Left colon (tissue), 2 donors: ENCODE measurements at regions not wholly inside any gene's neighbourhood (a gene's known extent, or its start where the extent isn't known, plus 50 kb on each side); places are given as distances from the start of the nearest gene placed in this dataset.
A peak's percentile ranks its signal among the peaks of the same experiment; 100 is the strongest.

Experiments used
- ATAC-seq: fragments of 200-7000 bp; cut with Tn5 transposase; one replicate; pipeline ENCODE4 v1.9.1; 2020; ENCODE audit warnings: mild to moderate bottlenecking, moderate library complexity
- DNase-seq, 2 donors: peaks; one replicate each; pipeline ENCODE4 v3.0.0-alpha.2; 2020
- intact Hi-C, 2 donors: fragments of 100-400 bp; cut with DNase I in 1 of 2; cut with micrococcal nuclease in 1 of 2; formaldehyde crosslinking; loops; one replicate each; pipeline versions ENCODE4 v1.11.2 to v1.14.0; 2022; cut with DNase I, micrococcal nuclease
- donor health status: DM: no; HTN: no; CAD: no.
- donor health status: DM: yes; HTN: yes; CAD: no.

DNA sequence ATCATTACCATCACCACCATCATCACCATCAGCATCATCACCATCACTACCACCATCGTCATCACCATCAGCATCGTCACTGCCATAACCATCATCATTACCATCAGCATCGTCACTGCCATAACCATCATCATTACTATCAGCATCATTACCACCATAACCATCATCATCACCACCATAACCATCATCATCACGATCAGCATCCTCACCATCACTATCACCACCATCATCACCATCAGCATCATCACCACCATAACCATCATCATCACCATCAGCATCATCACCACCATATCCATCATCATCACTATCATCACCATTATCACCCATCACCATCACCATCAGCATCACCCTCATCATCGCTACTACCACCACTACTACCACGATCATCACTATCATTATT lies 493.9 kb upstream of the TBX3 start:
- intact Hi-C loops, result no loop called here
- ATAC-seq (no peak), DNase-seq (no peak)

DNA sequence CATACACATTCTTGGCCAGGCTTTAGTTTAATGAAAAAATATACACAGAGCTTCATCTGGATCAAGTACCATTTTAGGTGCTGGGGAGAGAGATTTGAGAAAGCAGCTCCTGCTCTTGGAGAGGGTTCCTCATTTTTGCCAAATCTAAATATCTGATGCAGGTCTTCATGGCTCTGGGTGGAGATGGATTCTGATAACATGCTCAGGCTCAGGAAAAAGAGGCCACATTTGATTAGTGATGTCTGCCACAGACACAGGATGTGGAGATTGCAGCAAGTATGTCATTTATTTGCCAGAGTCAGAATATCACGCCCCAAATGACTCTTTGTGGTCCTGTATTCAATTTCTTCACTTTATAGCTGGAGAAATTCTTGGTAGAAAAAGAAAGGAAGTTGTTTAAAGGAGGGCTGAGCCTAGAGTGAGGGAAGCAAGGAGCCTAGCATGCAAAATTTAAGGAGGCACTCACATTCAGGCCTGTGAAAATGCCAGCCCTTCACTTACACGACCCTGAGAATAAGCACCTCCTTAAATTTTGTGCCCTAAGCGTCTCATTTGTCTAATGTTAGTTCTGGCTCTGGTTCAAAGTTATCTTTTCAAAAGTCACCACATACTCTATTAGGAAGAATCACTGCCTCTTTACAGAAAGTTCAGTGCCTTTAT lies 492.9 kb upstream of the TBX3 start:
- ATAC-seq (no peak), DNase-seq (no peak)
- intact Hi-C loops, result no loop called here

DNA sequence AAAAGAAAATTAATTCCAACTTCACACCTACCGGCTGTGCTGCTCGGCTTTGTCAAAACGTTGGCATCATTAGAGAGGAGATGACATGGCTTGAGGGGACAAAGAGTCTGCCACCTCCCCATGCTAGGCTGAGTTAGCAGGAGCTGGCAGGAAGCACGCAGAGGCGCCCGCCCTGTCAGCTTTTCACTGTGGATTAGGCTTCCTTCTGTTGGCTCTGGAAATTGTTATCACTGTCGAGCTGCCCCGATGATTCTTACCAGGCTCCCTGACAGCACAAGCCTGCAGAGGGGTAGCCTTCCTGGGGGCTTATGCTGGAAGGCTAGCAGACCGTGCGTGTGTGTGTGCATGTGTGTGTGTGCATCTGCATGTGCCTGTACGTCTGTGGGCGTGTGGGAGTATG lies 490.9 kb upstream of the TBX3 start:
- ATAC-seq (no peak), DNase-seq (no peak)
- intact Hi-C loops, result no loop called here

DNA sequence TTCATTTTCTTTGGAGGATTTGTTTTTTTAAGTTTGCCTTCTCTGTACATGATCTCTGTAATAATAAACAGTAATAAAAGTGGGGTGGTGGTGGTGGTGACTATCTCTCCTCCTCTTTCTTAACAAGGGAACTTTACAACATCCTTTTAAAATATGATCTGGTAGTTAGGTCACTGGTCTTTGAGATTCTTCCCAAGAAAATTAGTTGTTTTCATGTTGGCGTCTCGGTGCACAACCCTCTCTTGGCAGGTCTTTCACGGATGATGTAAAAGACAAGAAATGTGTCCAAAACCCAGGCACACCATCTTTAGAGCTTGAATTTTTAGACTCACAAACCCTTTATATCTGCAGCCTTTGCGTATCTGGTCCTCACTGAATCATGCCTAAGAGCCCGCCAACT lies 488.5 kb upstream of the TBX3 start:
- ATAC-seq, result no peak
- intact Hi-C loops, result no loop called here

DNA sequence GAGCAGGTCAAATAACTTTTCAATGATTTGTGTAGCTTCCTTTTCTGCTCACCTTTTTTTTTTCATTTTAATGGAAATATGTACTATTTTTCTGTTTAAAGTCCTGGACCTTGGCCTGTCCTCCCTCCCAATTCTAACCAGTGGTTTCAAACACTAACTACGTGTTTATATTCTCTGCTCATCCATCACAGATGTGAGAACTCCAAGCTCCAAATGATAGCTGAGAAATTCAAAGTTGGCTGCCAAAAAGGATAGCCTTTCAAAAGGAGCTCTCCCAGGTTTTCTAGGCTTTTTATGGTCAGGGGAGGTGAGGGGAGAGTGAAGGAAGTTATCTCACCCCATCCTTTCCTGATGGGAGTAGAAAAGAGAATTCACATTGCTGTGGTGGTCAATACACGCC lies 486.0 kb upstream of the TBX3 start:
- ATAC-seq, result no peak
- intact Hi-C loops, result no loop called here
- DNase-seq, result no peak

More for the DNA sequence above, 488.5 kb upstream of the TBX3 start:
- DNase-seq, result no peak

DNA sequence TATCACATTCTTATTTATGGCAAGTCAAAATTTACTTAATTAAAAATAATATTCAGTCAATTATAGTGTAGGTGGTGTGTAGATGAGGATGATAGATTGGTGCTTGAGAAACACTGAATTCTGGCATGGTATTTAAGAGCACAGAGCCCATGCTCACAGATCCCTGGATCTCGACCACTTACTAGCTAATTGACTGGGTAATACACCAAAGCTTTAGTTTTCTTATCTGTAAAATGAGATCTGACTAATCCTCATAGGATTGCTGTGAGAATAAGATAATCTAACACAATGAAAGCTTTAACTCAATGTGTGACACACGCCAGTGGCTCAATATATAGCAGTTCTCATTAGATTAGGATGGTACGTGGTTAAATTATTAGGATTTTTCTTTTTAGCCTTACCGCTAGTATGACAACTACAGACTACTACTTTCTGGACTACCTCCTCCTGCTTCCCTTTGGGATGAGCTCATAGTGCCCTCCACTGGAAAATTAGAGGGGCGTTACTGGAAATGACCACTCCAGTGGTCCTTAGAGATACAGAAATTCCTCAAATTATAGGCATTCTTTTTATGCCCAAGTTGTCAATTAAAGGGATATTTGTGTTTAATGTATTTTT lies 482.8 kb upstream of the TBX3 start:
- intact Hi-C loops, result no loop called here
- DNase-seq, result no peak
- ATAC-seq, result no peak

DNA sequence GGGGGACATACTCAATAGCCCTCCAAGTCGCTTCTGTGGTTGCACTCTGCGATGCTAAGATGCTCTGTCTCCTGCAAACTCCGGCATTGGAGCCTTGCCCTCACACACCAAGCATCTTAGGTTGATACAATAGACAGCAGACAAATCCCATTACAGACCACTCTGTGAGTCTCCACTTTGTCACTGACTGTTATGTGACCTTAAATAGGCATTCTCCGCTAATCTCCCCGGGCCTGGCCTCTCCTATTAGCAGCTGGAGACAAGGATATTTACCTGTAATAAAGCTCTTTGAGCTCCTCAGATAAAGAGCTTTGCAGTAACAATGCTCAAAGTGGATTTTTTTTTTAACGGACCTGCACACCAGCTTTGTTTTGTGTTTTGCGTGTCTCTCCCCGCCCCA lies 479.7 kb upstream of the TBX3 start:
- ATAC-seq (no peak), DNase-seq (no peak)
- intact Hi-C loops, result no loop called here

DNA sequence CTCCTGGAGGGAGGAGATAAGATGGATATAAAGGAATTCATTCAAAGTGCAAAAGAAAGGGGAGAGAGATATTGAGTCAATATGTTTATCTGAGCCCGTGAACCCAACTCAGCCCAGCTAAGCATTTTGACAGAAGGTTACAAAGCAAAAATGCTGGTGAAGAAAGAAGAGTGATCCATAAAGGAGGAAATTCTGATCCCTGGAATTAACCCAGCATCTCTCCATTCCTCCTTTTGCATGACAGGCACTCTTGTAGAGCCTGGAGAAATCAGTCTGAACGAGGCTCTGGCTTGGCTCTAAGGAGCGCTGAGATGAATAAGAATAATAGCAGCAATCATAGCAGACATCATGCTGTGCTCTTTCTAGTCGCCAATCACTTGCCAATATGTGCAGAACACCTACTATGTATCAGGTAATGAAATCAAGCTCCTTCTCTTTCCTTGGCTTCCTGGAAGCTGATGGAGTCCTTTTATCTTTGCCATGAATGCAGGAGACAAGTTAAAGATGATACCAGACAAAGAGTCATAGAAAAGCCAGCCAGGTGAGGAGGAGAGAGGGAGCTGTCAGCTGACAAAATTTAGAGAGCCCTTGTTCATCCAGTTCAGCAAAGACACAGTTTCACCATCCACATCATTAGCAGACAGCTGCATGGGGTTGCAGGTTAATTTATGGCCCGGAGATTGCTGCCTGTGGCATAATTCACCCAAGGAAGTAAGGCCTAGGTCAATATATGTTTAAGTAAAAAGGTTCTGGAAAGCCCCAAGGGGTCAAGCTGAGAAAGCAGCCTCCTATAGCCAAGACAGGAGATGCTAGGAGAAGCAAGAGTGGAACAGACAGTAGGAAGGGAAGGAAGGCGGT lies 476.5 kb upstream of the TBX3 start:
- intact Hi-C loops, result no loop called here
- ATAC-seq (no peak), DNase-seq (no peak)

DNA sequence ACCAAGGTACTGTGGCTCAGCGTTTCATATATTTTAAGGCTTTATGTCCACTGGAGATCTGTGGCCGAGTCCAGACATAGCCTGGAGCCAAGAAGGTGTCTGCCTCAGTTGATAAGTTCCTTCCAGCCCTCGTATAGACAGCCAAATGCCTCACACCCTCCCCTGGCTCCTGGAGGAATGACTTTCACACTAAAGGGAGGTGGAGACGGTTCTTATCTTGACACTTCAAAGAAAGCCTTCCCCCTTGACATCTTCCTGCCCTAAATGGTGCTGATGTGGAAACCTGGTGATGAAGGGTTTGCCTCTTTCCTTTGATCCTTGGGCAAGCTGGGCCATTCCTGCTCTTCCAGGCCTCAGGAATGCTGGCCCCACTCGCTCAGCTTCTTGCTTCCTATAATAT lies 474.8 kb upstream of the TBX3 start:
- DNase-seq (no peak), ATAC-seq (no peak)
- intact Hi-C loops, result no loop called here

DNA sequence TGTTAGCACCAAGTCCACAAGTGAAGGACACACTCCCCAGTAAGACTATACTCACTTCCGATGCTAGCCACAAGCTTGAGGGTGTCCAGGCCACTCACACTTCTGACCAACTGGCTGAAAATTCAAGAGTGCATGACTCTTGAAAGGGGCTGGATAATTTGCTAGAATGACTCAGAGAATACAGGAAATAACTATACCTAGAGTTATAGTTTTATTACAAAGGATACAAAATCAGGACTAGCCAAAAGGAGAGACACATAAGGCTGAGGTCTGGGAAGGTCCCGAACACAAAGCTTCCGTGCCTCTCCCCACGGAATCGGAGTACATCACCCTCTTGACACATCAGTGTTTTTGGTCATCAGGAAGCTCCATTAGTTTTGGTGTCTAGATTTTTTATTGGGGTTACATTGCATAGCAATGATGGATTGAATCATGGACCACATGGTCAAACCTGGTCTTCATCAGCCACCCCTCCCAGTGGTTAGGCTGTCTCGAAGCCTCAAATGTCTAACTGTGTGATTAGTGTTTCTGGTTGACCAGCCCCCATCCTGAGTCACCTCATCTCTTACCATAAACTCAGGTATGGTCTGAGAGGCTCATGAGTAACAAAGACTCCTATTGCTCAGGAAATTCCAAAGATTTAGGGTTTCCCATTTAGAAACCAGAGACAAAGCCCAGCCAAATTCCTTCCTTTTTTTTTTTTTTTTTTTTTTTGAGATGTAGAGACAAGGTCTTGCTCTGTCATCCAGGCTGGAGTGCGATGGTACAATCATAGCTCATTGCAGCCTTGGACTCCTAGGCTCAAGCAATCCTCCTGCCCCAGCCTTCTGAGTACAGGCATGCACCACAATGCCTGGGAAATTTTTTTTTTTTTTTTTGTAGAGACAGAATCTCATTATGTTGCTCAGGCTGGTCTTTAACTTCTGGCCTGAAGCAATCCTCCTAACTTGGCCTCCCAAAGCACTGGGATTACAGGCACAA lies 472.0 kb upstream of the TBX3 start:
- DNase-seq, result no peak
- ATAC-seq, result no peak
- intact Hi-C loops, result no loop called here

DNA sequence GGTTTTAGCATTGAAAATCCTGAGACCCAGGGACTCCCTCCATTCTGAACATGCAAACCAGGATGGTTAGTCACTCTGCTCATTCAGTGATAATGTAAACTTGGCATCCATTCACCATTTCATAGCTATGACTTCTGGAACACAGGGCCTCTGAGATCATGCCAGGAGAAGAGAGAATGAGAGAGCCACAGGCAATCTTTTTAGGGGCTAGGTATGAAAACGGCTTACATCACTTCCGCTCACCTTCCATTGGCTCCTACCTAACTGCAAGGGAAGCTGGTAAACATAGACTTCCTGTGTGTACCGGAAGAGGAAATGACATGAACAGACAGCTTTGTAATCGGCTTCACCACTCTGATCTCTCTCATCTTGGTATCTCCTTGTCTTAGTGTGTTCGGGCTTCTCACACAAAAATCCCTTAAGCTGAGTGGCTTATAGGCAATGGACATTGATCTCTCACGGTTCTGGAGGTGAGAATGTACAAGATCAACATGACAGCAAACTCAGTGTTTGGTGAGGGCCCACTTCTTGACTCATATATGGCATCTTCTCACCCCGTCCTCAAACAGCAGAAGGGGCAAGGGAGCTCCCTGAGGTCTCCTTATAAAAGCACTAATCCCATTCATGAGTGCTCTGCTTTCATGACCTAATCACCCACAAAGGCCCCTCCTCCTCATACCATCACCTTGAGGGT lies 465.9 kb upstream of the TBX3 start:
- DNase-seq (no peak), ATAC-seq (no peak)
- intact Hi-C loops, result no loop called here

DNA sequence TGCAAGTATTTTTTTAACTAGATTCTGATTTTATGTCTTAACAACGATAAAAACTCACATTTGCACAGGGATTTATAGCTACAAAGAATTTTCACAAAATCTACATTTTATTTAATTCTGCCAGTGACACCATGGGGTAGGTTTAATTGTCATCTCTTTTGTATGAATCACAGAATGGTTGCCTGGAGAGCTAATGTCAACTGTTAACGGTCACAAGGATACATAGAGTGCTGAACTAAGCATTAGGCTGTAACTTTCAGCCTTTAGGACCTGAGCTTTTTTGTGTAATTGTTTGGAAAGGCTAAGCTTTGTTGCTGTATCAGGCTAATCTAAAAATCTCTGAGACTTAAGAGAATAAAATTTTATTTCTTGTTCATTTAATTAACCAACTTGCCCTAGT lies 465.3 kb upstream of the TBX3 start:
- intact Hi-C loops, result no loop called here
- DNase-seq, result no peak
- no peak for ATAC-seq

DNA sequence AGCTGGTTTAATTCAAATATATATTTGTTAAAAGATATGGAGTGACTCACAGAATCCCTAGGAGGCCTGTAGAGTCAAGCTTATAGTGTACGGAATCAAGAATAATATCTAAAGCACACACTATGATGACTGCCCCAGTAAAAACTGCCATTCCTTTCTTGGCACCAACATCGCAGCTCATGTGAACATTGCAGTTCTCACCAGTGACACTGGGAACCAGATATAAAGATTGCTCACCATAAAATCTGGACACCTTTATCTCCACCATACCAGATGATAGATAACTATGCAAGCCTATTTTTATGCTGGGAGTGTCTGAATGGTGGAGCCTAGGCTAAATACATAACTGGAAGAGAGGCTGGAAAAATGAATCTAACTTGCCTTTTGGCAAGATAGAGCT lies 463.9 kb upstream of the TBX3 start:
- ATAC-seq, result peak; percentile 33
- no peak for DNase-seq
- intact Hi-C loops, result no loop called here

DNA sequence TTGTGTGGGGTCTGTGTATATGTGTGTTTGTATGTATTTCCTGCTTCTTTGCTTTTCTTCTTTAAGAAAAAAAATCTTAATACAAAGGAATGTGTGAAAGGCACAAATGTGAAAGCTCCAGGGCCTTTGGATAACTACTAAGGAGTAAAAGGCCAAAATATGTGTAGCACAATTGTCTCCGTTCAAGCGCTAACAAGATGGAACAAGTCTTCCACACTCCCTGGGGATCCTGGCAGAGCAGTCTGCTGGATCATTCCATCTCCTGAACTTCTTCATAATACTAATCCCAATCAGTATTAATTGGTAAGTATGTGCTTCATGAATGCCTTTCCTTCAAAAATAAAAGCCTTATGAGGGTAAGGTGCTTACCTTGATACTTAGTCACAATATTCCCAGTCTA lies 462.5 kb upstream of the TBX3 start:
- ATAC-seq (no peak), DNase-seq (no peak)
- intact Hi-C loops, result no loop called here

DNA sequence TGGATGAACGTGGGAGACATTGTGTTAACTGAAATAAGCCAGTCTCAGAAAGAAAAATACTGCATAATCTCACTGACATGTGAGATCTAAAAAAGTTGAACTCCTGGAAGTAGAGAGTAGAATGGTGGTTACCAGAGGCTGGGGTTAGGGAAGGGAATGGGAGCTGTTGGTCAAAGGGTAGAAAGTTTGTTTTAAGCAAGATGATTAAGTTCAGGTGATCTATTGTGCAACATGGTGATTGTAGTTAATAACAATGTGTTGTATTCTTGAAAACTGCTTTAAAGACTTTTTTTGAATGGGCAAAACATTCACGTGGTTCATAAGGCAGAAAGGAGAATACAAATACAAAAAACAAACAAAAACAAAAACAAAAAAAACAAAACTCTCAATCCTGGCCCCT lies 460.4 kb upstream of the TBX3 start:
- intact Hi-C loops, result no loop called here
- no peak for ATAC-seq
- no peak for DNase-seq

DNA sequence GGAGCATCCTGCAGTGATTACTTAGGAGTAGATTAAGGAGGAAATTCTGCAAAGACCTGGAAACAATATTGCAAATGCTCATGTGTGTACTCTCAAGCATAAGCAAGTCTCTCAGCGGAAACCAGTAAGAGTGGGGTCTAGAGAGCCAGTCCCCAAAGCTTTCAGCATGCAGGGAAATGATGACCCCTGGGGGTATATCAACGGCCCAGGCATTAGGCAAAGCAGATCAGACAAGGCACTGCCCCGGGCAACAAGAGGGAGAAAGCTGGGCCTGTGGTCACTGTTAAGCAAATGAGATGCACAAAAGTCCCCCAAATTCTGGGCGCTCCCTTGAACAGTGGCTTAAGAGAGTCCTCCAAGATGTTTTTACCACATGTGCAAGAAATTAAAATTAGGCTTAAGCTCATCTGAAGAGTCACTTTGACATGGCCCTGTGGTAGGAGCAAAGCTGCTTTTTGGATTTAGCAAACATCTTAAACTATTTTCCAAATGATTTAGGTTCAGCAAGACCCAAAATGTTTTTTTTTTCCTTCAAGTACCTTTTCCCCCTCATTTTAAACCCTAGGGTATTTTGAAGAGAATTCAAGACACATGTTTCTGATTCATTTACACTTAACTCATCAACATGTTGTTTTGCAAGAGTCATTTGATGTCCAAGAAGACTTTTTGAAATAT lies 457.1 kb upstream of the TBX3 start:
- ATAC-seq, result no peak

DNA sequence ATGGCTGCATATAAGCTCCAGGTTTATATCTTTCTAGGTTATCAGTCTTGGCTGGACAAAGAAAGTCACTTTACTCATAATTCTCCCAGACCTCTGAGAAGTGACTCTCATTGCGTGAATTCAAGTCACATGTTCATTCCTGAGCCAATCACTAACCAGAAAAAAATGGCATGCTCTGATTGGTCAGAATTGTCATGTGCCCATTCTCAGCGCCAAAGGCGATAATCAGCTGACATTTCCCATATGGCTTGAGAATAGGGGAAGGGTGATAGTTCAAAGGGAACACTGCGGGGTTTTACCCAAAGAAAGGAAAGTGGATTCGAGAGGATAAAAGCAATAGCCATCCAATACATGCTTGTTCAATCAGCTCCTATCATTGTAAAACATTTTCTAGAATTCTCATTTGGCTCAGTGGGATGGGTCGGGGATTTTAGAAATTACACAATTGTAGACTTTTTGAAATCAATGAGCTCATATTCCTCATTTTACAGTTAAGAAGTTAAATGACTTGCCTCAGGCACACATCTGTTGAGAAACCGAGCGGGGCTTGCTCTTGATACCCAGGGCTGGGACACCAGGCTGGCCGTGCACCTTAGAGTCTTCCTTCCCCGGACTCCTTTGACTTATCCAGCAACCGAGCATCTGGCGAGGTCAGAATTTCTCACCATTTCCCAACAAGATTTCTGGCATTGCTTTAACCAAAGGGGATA lies 454.0 kb upstream of the TBX3 start:
- ATAC-seq (no peak), DNase-seq (no peak)
- intact Hi-C loops, result no loop called here

More for the DNA sequence above, 457.1 kb upstream of the TBX3 start:
- no peak for DNase-seq
- intact Hi-C loops, result no loop called here
